ENCODE measurements at regions not wholly inside any gene's neighbourhood (a gene's known extent, or its start where the extent isn't known, plus 50 kb on each side); places are given as distances from the start of the nearest gene placed in this dataset.

DNA sequence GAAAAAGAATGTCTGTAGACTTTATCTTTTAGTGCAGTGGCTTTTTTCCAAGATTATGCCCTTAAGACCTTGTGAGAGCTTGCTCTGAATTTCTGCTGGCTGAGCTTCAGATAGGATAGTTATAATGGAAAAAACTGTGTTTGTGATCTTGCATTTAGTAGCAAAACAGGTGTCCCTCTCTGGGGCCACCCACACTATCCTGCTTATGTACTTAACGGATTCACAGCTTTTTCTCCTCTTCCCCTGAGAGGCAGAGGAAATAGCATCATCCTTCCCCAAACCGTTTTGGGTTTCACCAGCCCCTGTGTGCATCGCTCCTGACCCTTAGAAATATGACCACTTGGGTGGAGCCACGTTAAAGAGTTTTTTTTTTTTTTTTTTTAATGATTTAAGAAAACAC lies 101.2 kb downstream of the RAB18 start:
- TF ChIP-seq CTCF (IDR thresholded peaks at IDR 0.05) (no peak), POLR2AphosphoS5 (IDR thresholded peaks at IDR 0.05; ENCODE audit: insufficient read depth in 1 of 2, low read depth in 1 of 2) (no peak), POLR2A (IDR thresholded peaks at IDR 0.05) (no peak)
